Right lobe of liver (tissue), 4 donors: ENCODE measurements at regions not wholly inside any gene's neighbourhood (a gene's known extent, or its start where the extent isn't known, plus 50 kb on each side); places are given as distances from the start of the nearest gene placed in this dataset.

ENCODE experiments used
- CTCF ChIP-seq, 4 donors: fragments of 200-600 bp in 3 of 4; fragments of 450-650 bp in 1 of 4; IDR thresholded peaks; one replicate each; pipeline versions ENCODE4 v1.5.1 to v1.8.0; 2016 to 2022; ENCODE audit warnings: antibody characterized with exemption in 4 of 4, mild to moderate bottlenecking in 2 of 4
- POLR2A ChIP-seq: fragments of 450-650 bp; IDR thresholded peaks from one replicate; pipeline ENCODE4 v1.6.1; 2017; ENCODE audit warnings: antibody characterized with exemption, mild to moderate bottlenecking
- donor health status: DM: no; HTN: no; CAD: no.
- donor health status: DM: no; HTN: no; CAD: no.
- donor health status: DM: no; HTN: yes; CAD: no.

GRCh38 chr4:96131186-96131585 lies 291.3 kb downstream of the PDHA2 start:
- TF ChIP-seq CTCF (IDR thresholded peaks at IDR 0.05) = no peak
- TF ChIP-seq POLR2A = no peak
